ENCODE measurements at regions not wholly inside any gene's neighbourhood (a gene's known extent, or its start where the extent isn't known, plus 50 kb on each side); places are given as distances from the start of the nearest gene placed in this dataset.
A peak's percentile ranks its signal among the peaks of the same experiment; 100 is the strongest.

- no peaks in the 10 kb centered on the region for H3K27me3 Mint-ChIP-seq
- ATAC-seq: no peak
- peaks cover 29% of the 10 kb centered on the region for H3K4me1 Mint-ChIP-seq
Observed at GRCh38 chr7:69180662-69181061, 417.6 kb upstream of the AUTS2 start.

GRCh38 chr7:69182596-69183467, 415.4 kb upstream of the AUTS2 start:
- Mint-ChIP-seq H3K36me3 (peaks cover 5% of the 10 kb centered on the region), H3K27ac (peak overlapping the region; percentile 3), H3K9me3 (peaks cover 7% of the 10 kb centered on the region), H3K27me3 (no peaks in the 10 kb centered on the region), H3K4me1 (peaks cover 29% of the 10 kb centered on the region), H3K4me3 (no peak overlapping the region)
- ATAC-seq: no peak

More at GRCh38 chr7:69180662-69181061, 417.6 kb upstream of the AUTS2 start:
- Mint-ChIP-seq H3K27ac (no peak overlapping the region), H3K4me3 (no peak overlapping the region), H3K36me3 (peaks cover 5% of the 10 kb centered on the region), H3K9me3 (peaks cover 4% of the 10 kb centered on the region)

GRCh38 chr7:69184339-69184738, 413.9 kb upstream of the AUTS2 start:
- peaks cover 29% of the 10 kb centered on the region for H3K4me1 Mint-ChIP-seq
- peaks cover 7% of the 10 kb centered on the region for H3K9me3 Mint-ChIP-seq
- H3K27ac Mint-ChIP-seq: no peak overlapping the region
- ATAC-seq: peak; percentile 39
- H3K4me3 Mint-ChIP-seq: peak overlapping the region; percentile 46
- H3K27me3 Mint-ChIP-seq: no peaks in the 10 kb centered on the region
- peaks cover 5% of the 10 kb centered on the region for H3K36me3 Mint-ChIP-seq

- Mint-ChIP-seq H3K27me3 (no peaks in the 10 kb centered on the region), H3K4me1 (peaks cover 25% of the 10 kb centered on the region), H3K4me3 (no peak overlapping the region), H3K36me3 (peaks cover 5% of the 10 kb centered on the region), H3K9me3 (peaks cover 7% of the 10 kb centered on the region), H3K27ac (no peak overlapping the region)
- ATAC-seq: no peak
Observed at GRCh38 chr7:69185170-69185569, 413.1 kb upstream of the AUTS2 start.

GRCh38 chr7:69186974-69187373, 411.3 kb upstream of the AUTS2 start:
- Mint-ChIP-seq H3K27me3 (no peaks in the 10 kb centered on the region), H3K4me3 (no peak overlapping the region), H3K36me3 (peaks cover 5% of the 10 kb centered on the region), H3K9me3 (peaks cover 7% of the 10 kb centered on the region), H3K4me1 (peaks cover 28% of the 10 kb centered on the region), H3K27ac (no peak overlapping the region)
- ATAC-seq: no peak

GRCh38 chr7:69187824-69188333, 410.4 kb upstream of the AUTS2 start:
- Mint-ChIP-seq H3K27ac (no peak overlapping the region), H3K36me3 (no peaks in the 10 kb centered on the region), H3K4me1 (peaks cover 24% of the 10 kb centered on the region), H3K4me3 (no peak overlapping the region), H3K9me3 (peaks cover 3% of the 10 kb centered on the region), H3K27me3 (no peaks in the 10 kb centered on the region)
- no peak for ATAC-seq

GRCh38 chr7:69189406-69189805, 408.9 kb upstream of the AUTS2 start:
- H3K27me3 Mint-ChIP-seq: no peaks in the 10 kb centered on the region
- H3K4me3 Mint-ChIP-seq: no peak overlapping the region
- peaks cover 7% of the 10 kb centered on the region for H3K9me3 Mint-ChIP-seq
- no peak for ATAC-seq
- H3K4me1 Mint-ChIP-seq: peaks cover 16% of the 10 kb centered on the region
- H3K36me3 Mint-ChIP-seq: no peaks in the 10 kb centered on the region
- no peak overlapping the region for H3K27ac Mint-ChIP-seq

- Mint-ChIP-seq H3K27me3 (no peaks in the 10 kb centered on the region), H3K9me3 (peaks cover 7% of the 10 kb centered on the region), H3K27ac (no peak overlapping the region), H3K4me3 (no peak overlapping the region), H3K4me1 (peaks cover 14% of the 10 kb centered on the region), H3K36me3 (no peaks in the 10 kb centered on the region)
- ATAC-seq: no peak
Observed at GRCh38 chr7:69190025-69190424, 408.2 kb upstream of the AUTS2 start.

GRCh38 chr7:69190763-69191162, 407.5 kb upstream of the AUTS2 start:
- Mint-ChIP-seq H3K4me3 (no peak overlapping the region), H3K27ac (no peak overlapping the region), H3K36me3 (no peaks in the 10 kb centered on the region), H3K27me3 (no peaks in the 10 kb centered on the region), H3K9me3 (peaks cover 7% of the 10 kb centered on the region), H3K4me1 (peaks cover 14% of the 10 kb centered on the region)
- no peak for ATAC-seq

GRCh38 chr7:69192134-69192533, 406.1 kb upstream of the AUTS2 start:
- H3K36me3 Mint-ChIP-seq: no peaks in the 10 kb centered on the region
- H3K27ac Mint-ChIP-seq: no peak overlapping the region
- no peaks in the 10 kb centered on the region for H3K27me3 Mint-ChIP-seq
- ATAC-seq: peak; percentile 80
- H3K4me1 Mint-ChIP-seq: peaks cover 14% of the 10 kb centered on the region
- H3K4me3 Mint-ChIP-seq: no peak overlapping the region
- H3K9me3 Mint-ChIP-seq: peaks cover 9% of the 10 kb centered on the region

- Mint-ChIP-seq H3K4me1 (peaks cover 14% of the 10 kb centered on the region), H3K27me3 (no peaks in the 10 kb centered on the region), H3K36me3 (no peaks in the 10 kb centered on the region), H3K27ac (no peak overlapping the region), H3K9me3 (peaks cover 9% of the 10 kb centered on the region), H3K4me3 (no peak overlapping the region)
- no peak for ATAC-seq
Observed at GRCh38 chr7:69193061-69193460, 405.2 kb upstream of the AUTS2 start.

- H3K27me3 Mint-ChIP-seq: no peaks in the 10 kb centered on the region
- H3K27ac Mint-ChIP-seq: no peak overlapping the region
- peaks cover 6% of the 10 kb centered on the region for H3K36me3 Mint-ChIP-seq
- no peak for ATAC-seq
- no peak overlapping the region for H3K4me3 Mint-ChIP-seq
- peaks cover 19% of the 10 kb centered on the region for H3K9me3 Mint-ChIP-seq
- peaks cover 17% of the 10 kb centered on the region for H3K4me1 Mint-ChIP-seq
Observed at GRCh38 chr7:69196593-69196992, 401.7 kb upstream of the AUTS2 start.

- Mint-ChIP-seq H3K9me3 (peaks cover 19% of the 10 kb centered on the region), H3K36me3 (peaks cover 6% of the 10 kb centered on the region), H3K27me3 (no peaks in the 10 kb centered on the region), H3K27ac (no peak overlapping the region), H3K4me3 (no peak overlapping the region), H3K4me1 (peaks cover 10% of the 10 kb centered on the region)
- ATAC-seq: no peak
Observed at GRCh38 chr7:69198250-69198649, 400.0 kb upstream of the AUTS2 start.

GRCh38 chr7:69199041-69199440, 399.2 kb upstream of the AUTS2 start:
- ATAC-seq: no peak
- Mint-ChIP-seq H3K36me3 (peaks cover 6% of the 10 kb centered on the region), H3K27me3 (no peaks in the 10 kb centered on the region), H3K4me1 (peaks cover 10% of the 10 kb centered on the region), H3K27ac (peak overlapping the region; percentile 67), H3K9me3 (peaks cover 19% of the 10 kb centered on the region), H3K4me3 (no peak overlapping the region)

GRCh38 chr7:69199661-69200060, 398.6 kb upstream of the AUTS2 start:
- Mint-ChIP-seq H3K36me3 (peaks cover 6% of the 10 kb centered on the region), H3K9me3 (peaks cover 15% of the 10 kb centered on the region), H3K4me1 (peaks cover 10% of the 10 kb centered on the region), H3K27ac (peak overlapping the region; percentile 67), H3K27me3 (no peaks in the 10 kb centered on the region), H3K4me3 (no peak overlapping the region)
- no peak for ATAC-seq

GRCh38 chr7:69203871-69204270, 394.4 kb upstream of the AUTS2 start:
- Mint-ChIP-seq H3K27me3 (no peaks in the 10 kb centered on the region), H3K4me1 (peaks cover 17% of the 10 kb centered on the region), H3K27ac (no peak overlapping the region), H3K9me3 (peaks cover 15% of the 10 kb centered on the region), H3K4me3 (no peak overlapping the region), H3K36me3 (peaks cover 5% of the 10 kb centered on the region)
- no peak for ATAC-seq

Measured in stimulated activated memory B cell treated with anti-CD40 and anti-IgM and Interleukin-4, amounts not matched to agents 10 μg/mL and 1 μg/mL and 100 μg/mL, for 72 hours (primary cell).